GM18502 (cell line): ENCODE measurements at regions not wholly inside any gene's neighbourhood (a gene's known extent, or its start where the extent isn't known, plus 50 kb on each side); places are given as distances from the start of the nearest gene placed in this dataset.

Experiments used
- ATAC-seq: cut with Tn5 transposase; IDR thresholded peaks from one replicate; pipeline ENCODE4 v1.9.1; 2021; ENCODE audit warnings: mild to moderate bottlenecking; ENCODE audit not compliant: unreplicated experiment, poor library complexity

GRCh38 chr2:133666621-133667020, 98.4 kb upstream of the NCKAP5 start:
- ATAC-seq, result no peak

- ATAC-seq, result no peak
These were observed 98.8 kb upstream of the NCKAP5 start for GRCh38 chr2:133667085-133667484.

- no peak for ATAC-seq
These were observed 99.7 kb upstream of the NCKAP5 start for GRCh38 chr2:133667968-133668367.

- ATAC-seq, result no peak
These were observed 100.3 kb upstream of the NCKAP5 start for GRCh38 chr2:133668547-133668946.

GRCh38 chr2:133673305-133673905, 105.1 kb upstream of the NCKAP5 start:
- no peak for ATAC-seq

- no peak for ATAC-seq
These were observed 105.8 kb upstream of the NCKAP5 start for GRCh38 chr2:133674066-133674432.

GRCh38 chr2:133674433-133675331, 106.4 kb upstream of the NCKAP5 start:
- no peak for ATAC-seq

- ATAC-seq, result no peak
These were observed 108.3 kb upstream of the NCKAP5 start for GRCh38 chr2:133676392-133677130.

GRCh38 chr2:133680343-133681049, 112.2 kb upstream of the NCKAP5 start:
- ATAC-seq, result no peak

- no peak for ATAC-seq
These were observed 114.1 kb upstream of the NCKAP5 start for GRCh38 chr2:133682347-133682746.

GRCh38 chr2:133682906-133683305, 114.6 kb upstream of the NCKAP5 start:
- ATAC-seq, result no peak

- no peak for ATAC-seq
These were observed 117.5 kb upstream of the NCKAP5 start for GRCh38 chr2:133685636-133686215.

GRCh38 chr2:133690780-133691179, 122.5 kb upstream of the NCKAP5 start:
- no peak for ATAC-seq

GRCh38 chr2:133691336-133691735, 123.1 kb upstream of the NCKAP5 start:
- no peak for ATAC-seq

- ATAC-seq, result no peak
These were observed 137.0 kb upstream of the NCKAP5 start for GRCh38 chr2:133705287-133705686.

GRCh38 chr2:133710613-133711012, 142.3 kb upstream of the NCKAP5 start:
- no peak for ATAC-seq

GRCh38 chr2:133711201-133711600, 142.9 kb upstream of the NCKAP5 start:
- ATAC-seq, result no peak

GRCh38 chr2:133711806-133712205, 143.5 kb upstream of the NCKAP5 start:
- ATAC-seq, result no peak

- no peak for ATAC-seq
These were observed 144.1 kb upstream of the NCKAP5 start for GRCh38 chr2:133712369-133712768.

GRCh38 chr2:133713049-133713580, 144.9 kb upstream of the NCKAP5 start:
- ATAC-seq, result no peak
